ENCODE measurements at regions not wholly inside any gene's neighbourhood (a gene's known extent, or its start where the extent isn't known, plus 50 kb on each side); places are given as distances from the start of the nearest gene placed in this dataset.

- ATAC-seq: no peak
These were observed 344.3 kb downstream of the GBA3 start for GRCh38 chr4:23036921-23037495.

GRCh38 chr4:23036503-23036902, 343.8 kb downstream of the GBA3 start:
- Histone ChIP-seq H3K4me1 (ENCODE audit: control insufficient read depth, insufficient read depth, low read length) (no peaks in the 10 kb centered on the region), H3K9me3 (ENCODE audit: control insufficient read depth, insufficient read depth, low read depth, low read length) (no peaks in the 10 kb centered on the region), H3K27me3 (ENCODE audit: control insufficient read depth, insufficient read depth, low read length) (no peaks in the 10 kb centered on the region), H3K27ac (ENCODE audit: low read length) (no peak overlapping the region), H3K36me3 (ENCODE audit: control insufficient read depth, insufficient read depth, low read length) (no peaks in the 10 kb centered on the region), H3K4me3 (ENCODE audit: low read depth in 2 of 2, low read length in 2 of 2) (no peak overlapping the region)
- ChIA-PET POLR2A (no interaction called here), CTCF (no interaction called here)
- ATAC-seq: no peak
- TF ChIP-seq POLR2AphosphoS5 (IDR thresholded peaks at IDR 0.05; ENCODE audit: low read depth, low read length): no peak
- TF ChIP-seq SIN3A (IDR thresholded peaks at IDR 0.05; ENCODE audit: borderline replicate concordance, insufficient read depth, low read depth, low read length): no peak
- TF ChIP-seq REST (IDR thresholded peaks at IDR 0.05; ENCODE audit: insufficient read depth in 1 of 2, low read depth in 2 of 2, low read length in 1 of 2): no peak
- no peak for TF ChIP-seq CTCF (IDR thresholded peaks at IDR 0.05)
- TF ChIP-seq TCF7L2 (IDR thresholded peaks at IDR 0.05; ENCODE audit: low read depth, low read length): no peak
- DNase-seq (ENCODE audit: low read depth, low spot score): no peak
- intact Hi-C loops (cut with micrococcal nuclease; ENCODE audit: unreplicated experiment): no loop called here
- no TSS peak for BruUV-seq (replicated peaks)
- in situ Hi-C loops (cut with HindIII; ENCODE audit: low pct_unique_long_range_greater_than_20kb, low sequenced_read_pairs): no loop called here

More at GRCh38 chr4:23036921-23037495, 344.3 kb downstream of the GBA3 start:
- no peak for DNase-seq (ENCODE audit: low read depth, low spot score)
- CTCF ChIA-PET: no interaction called here
- H3K4me1 ChIP-seq (ENCODE audit: control insufficient read depth, insufficient read depth, low read length): no peaks in the 10 kb centered on the region
- in situ Hi-C loops (cut with HindIII; ENCODE audit: low pct_unique_long_range_greater_than_20kb, low sequenced_read_pairs) (no loop called here), intact Hi-C loops (cut with micrococcal nuclease; ENCODE audit: unreplicated experiment) (no loop called here)
- no peaks in the 10 kb centered on the region for H3K36me3 ChIP-seq (ENCODE audit: control insufficient read depth, insufficient read depth, low read length)
- H3K27ac ChIP-seq (ENCODE audit: low read length): no peak overlapping the region
- no peaks in the 10 kb centered on the region for H3K27me3 ChIP-seq (ENCODE audit: control insufficient read depth, insufficient read depth, low read length)
- POLR2A ChIA-PET: no interaction called here
- H3K9me3 ChIP-seq (ENCODE audit: control insufficient read depth, insufficient read depth, low read depth, low read length): no peaks in the 10 kb centered on the region
- no TSS peak for BruUV-seq (replicated peaks)
- TF ChIP-seq POLR2AphosphoS5 (IDR thresholded peaks at IDR 0.05; ENCODE audit: low read depth, low read length): no peak
- no peak overlapping the region for H3K4me3 ChIP-seq (ENCODE audit: low read depth in 2 of 2, low read length in 2 of 2)

GRCh38 chr4:23035521-23036056, 342.9 kb downstream of the GBA3 start:
- POLR2A ChIA-PET: no interaction called here
- no peaks in the 10 kb centered on the region for H3K36me3 ChIP-seq (ENCODE audit: control insufficient read depth, insufficient read depth, low read length)
- in situ Hi-C loops (cut with HindIII; ENCODE audit: low pct_unique_long_range_greater_than_20kb, low sequenced_read_pairs): no loop called here
- no TSS peak for BruUV-seq (replicated peaks)
- no peaks in the 10 kb centered on the region for H3K27me3 ChIP-seq (ENCODE audit: control insufficient read depth, insufficient read depth, low read length)
- no peak for ATAC-seq
- intact Hi-C loops (cut with micrococcal nuclease; ENCODE audit: unreplicated experiment): no loop called here
- no peak overlapping the region for H3K4me3 ChIP-seq (ENCODE audit: low read depth in 2 of 2, low read length in 2 of 2)
- DNase-seq (ENCODE audit: low read depth, low spot score): no peak
- no peaks in the 10 kb centered on the region for H3K9me3 ChIP-seq (ENCODE audit: control insufficient read depth, insufficient read depth, low read depth, low read length)
- no peak overlapping the region for H3K27ac ChIP-seq (ENCODE audit: low read length)
- no peak for TF ChIP-seq SIN3A (IDR thresholded peaks at IDR 0.05; ENCODE audit: borderline replicate concordance, insufficient read depth, low read depth, low read length)
- TF ChIP-seq POLR2AphosphoS5 (IDR thresholded peaks at IDR 0.05; ENCODE audit: low read depth, low read length): no peak
- TF ChIP-seq CTCF (IDR thresholded peaks at IDR 0.05): no peak
- TF ChIP-seq TCF7L2 (IDR thresholded peaks at IDR 0.05; ENCODE audit: low read depth, low read length): no peak
- TF ChIP-seq REST (IDR thresholded peaks at IDR 0.05; ENCODE audit: insufficient read depth in 1 of 2, low read depth in 2 of 2, low read length in 1 of 2): no peak
- H3K4me1 ChIP-seq (ENCODE audit: control insufficient read depth, insufficient read depth, low read length): no peaks in the 10 kb centered on the region
- CTCF ChIA-PET: no interaction called here
